Osteoblast (primary cell): ENCODE measurements at regions not wholly inside any gene's neighbourhood (a gene's known extent, or its start where the extent isn't known, plus 50 kb on each side); places are given as distances from the start of the nearest gene placed in this dataset.

ENCODE experiments used
- DNase-seq: peaks from one replicate; pipeline ENCODE4 v3.0.0; 2011; ENCODE audit warnings: low spot score, mixed read lengths; ENCODE audit not compliant: insufficient read length; ENCODE audit errors: missing footprints
- H2AFZ ChIP-seq: 2 replicates; pipeline ENCODE4 v1.6.0; 2011; ENCODE audit warnings: mild to moderate bottlenecking, low read length
- H3K27ac ChIP-seq: 2 replicates; pipeline ENCODE4 v1.5.1; 2011; ENCODE audit warnings: mild to moderate bottlenecking, low read depth, low read length, moderate library complexity
- H3K27me3 ChIP-seq: 2 replicates; pipeline ENCODE4 v1.6.0; 2012; ENCODE audit warnings: mild to moderate bottlenecking, control low read depth, inconsistent platforms, low read length, moderate library complexity; ENCODE audit not compliant: insufficient read depth
- H3K36me3 ChIP-seq: 2 replicates; pipeline ENCODE4 v1.5.1; 2011; ENCODE audit warnings: mild to moderate bottlenecking, low read length, control low read depth, moderate library complexity; ENCODE audit not compliant: insufficient read depth
- H3K4me1 ChIP-seq: 2 replicates; pipeline ENCODE4 v1.5.1; 2011; ENCODE audit warnings: mild to moderate bottlenecking, low read length, control low read depth, moderate library complexity; ENCODE audit not compliant: insufficient read depth
- H3K4me2 ChIP-seq: 2 replicates; pipeline ENCODE4 v1.6.0; 2011; ENCODE audit warnings: mild to moderate bottlenecking, low read length; ENCODE audit not compliant: insufficient read depth
- H3K4me3 ChIP-seq: fragments of 200-600 bp; sonication (generic); 3 replicates; pipeline ENCODE4 v1.5.1; 2012; ENCODE audit warnings: mild to moderate bottlenecking, low read length, inconsistent platforms; ENCODE audit not compliant: insufficient read depth
- H3K79me2 ChIP-seq: 2 replicates; pipeline ENCODE4 v1.6.0; 2012; ENCODE audit warnings: mild to moderate bottlenecking, low read length, control low read depth, inconsistent platforms; ENCODE audit not compliant: insufficient read depth
- H3K9me3 ChIP-seq: 2 replicates; pipeline ENCODE4 v1.5.1; 2011; ENCODE audit warnings: low read depth, low read length, control low read depth
- H4K20me1 ChIP-seq: 2 replicates; pipeline ENCODE4 v1.6.0; 2012; ENCODE audit warnings: mild to moderate bottlenecking, low read length, control low read depth; ENCODE audit not compliant: insufficient read depth
- CTCF ChIP-seq: IDR thresholded peaks from 2 replicates; pipeline ENCODE4 v1.5.1; 2011; ENCODE audit warnings: mild to moderate bottlenecking, low read depth, low read length, moderate library complexity; ENCODE audit errors: extremely low read depth

- no peak overlapping the region for H3K27ac ChIP-seq
- H3K36me3 ChIP-seq = no peaks in the 10 kb centered on the region
- no peak for DNase-seq
- H3K4me1 ChIP-seq = peaks cover 5% of the 10 kb centered on the region
- no peak overlapping the region for H3K4me3 ChIP-seq
- no peaks in the 10 kb centered on the region for H3K79me2 ChIP-seq
- H4K20me1 ChIP-seq = no peaks in the 10 kb centered on the region
- no peaks in the 10 kb centered on the region for H3K9me3 ChIP-seq
- H2AFZ ChIP-seq = no peak overlapping the region
- no peak for TF ChIP-seq CTCF
- H3K27me3 ChIP-seq = peaks cover 19% of the 10 kb centered on the region
- no peak overlapping the region for H3K4me2 ChIP-seq
Observed at GRCh38 chr22:27347951-27348350, 453.6 kb downstream of the MN1 start.

- H3K4me2 ChIP-seq = no peak overlapping the region
Observed at GRCh38 chr22:27348634-27349033, 452.9 kb downstream of the MN1 start.

GRCh38 chr22:27349456-27349855 is 452.1 kb downstream of the MN1 start:
- H3K36me3 ChIP-seq = no peaks in the 10 kb centered on the region
- no peaks in the 10 kb centered on the region for H3K9me3 ChIP-seq
- H3K27ac ChIP-seq = no peak overlapping the region
- no peak overlapping the region for H3K4me2 ChIP-seq
- DNase-seq = no peak
- H3K4me3 ChIP-seq = no peak overlapping the region
- no peaks in the 10 kb centered on the region for H3K79me2 ChIP-seq
- H2AFZ ChIP-seq = no peak overlapping the region
- peaks cover 22% of the 10 kb centered on the region for H3K27me3 ChIP-seq
- no peak for TF ChIP-seq CTCF
- peaks cover 5% of the 10 kb centered on the region for H3K4me1 ChIP-seq
- H4K20me1 ChIP-seq = no peaks in the 10 kb centered on the region

More at GRCh38 chr22:27348634-27349033, 452.9 kb downstream of the MN1 start:
- H2AFZ ChIP-seq = no peak overlapping the region
- H3K4me3 ChIP-seq = no peak overlapping the region
- no peaks in the 10 kb centered on the region for H3K36me3 ChIP-seq
- H3K9me3 ChIP-seq = no peaks in the 10 kb centered on the region
- H3K79me2 ChIP-seq = no peaks in the 10 kb centered on the region
- H4K20me1 ChIP-seq = no peaks in the 10 kb centered on the region
- H3K27me3 ChIP-seq = peaks cover 22% of the 10 kb centered on the region
- peaks cover 5% of the 10 kb centered on the region for H3K4me1 ChIP-seq
- no peak for DNase-seq
- no peak overlapping the region for H3K27ac ChIP-seq
- no peak for TF ChIP-seq CTCF

- TF ChIP-seq CTCF = no peak
Observed at GRCh38 chr22:27350306-27350705, 451.2 kb downstream of the MN1 start.

More at GRCh38 chr22:27350306-27350705, 451.2 kb downstream of the MN1 start:
- Histone ChIP-seq H2AFZ (no peak overlapping the region), H3K27ac (no peak overlapping the region), H3K36me3 (no peaks in the 10 kb centered on the region), H4K20me1 (no peaks in the 10 kb centered on the region), H3K4me3 (no peak overlapping the region), H3K4me1 (peaks cover 5% of the 10 kb centered on the region), H3K9me3 (no peaks in the 10 kb centered on the region), H3K27me3 (peaks cover 21% of the 10 kb centered on the region), H3K4me2 (no peak overlapping the region), H3K79me2 (no peaks in the 10 kb centered on the region)
- DNase-seq = no peak
